GM23338 (cell line): ENCODE measurements at regions not wholly inside any gene's neighbourhood (a gene's known extent, or its start where the extent isn't known, plus 50 kb on each side); places are given as distances from the start of the nearest gene placed in this dataset.

ENCODE experiments used
- ATAC-seq: fragments of 200-7000 bp; cut with Tn5 transposase; 3 replicates; pipeline ENCODE4 v1.9.1; 2020
- DNase-seq: peaks from one replicate; pipeline ENCODE4 v3.0.0-alpha.2; 2015; ENCODE audit warnings: low spot score
- H2AFZ ChIP-seq: fragments of 200-600 bp; sonication (generic); 2 replicates; pipeline ENCODE4 v1.8.0; 2016; ENCODE audit warnings: antibody characterized with exemption, mild to moderate bottlenecking, moderate library complexity
- H3F3A ChIP-seq: fragments of 200-600 bp; sonication (generic); replicated peaks from 2 replicates; pipeline ENCODE4 v1.8.0; 2017; ENCODE audit warnings: antibody characterized with exemption, mixed run types, low read depth
- H3K27ac ChIP-seq: fragments of 200-600 bp; sonication (generic); 2 replicates; pipeline ENCODE4 v1.6.1; 2016; ENCODE audit warnings: low read depth
- H3K27me3 ChIP-seq: fragments of 200-600 bp; sonication (generic); 2 replicates; pipeline ENCODE4 v1.8.0; 2016; ENCODE audit warnings: mild to moderate bottlenecking, mixed run types, moderate library complexity; ENCODE audit not compliant: insufficient read depth
- H3K36me3 ChIP-seq: fragments of 200-600 bp; sonication (generic); 2 replicates; pipeline ENCODE4 v1.8.0; 2016; ENCODE audit warnings: mild to moderate bottlenecking; ENCODE audit not compliant: insufficient read depth
- H3K4me1 ChIP-seq: fragments of 200-600 bp; sonication (generic); 2 replicates; pipeline ENCODE4 v1.8.0; 2016; ENCODE audit warnings: mild to moderate bottlenecking, moderate library complexity; ENCODE audit not compliant: insufficient read depth
- H3K4me2 ChIP-seq: fragments of 200-600 bp; sonication (generic); 2 replicates; pipeline ENCODE4 v1.7.1; 2017; ENCODE audit warnings: mixed run types
- H3K4me3 ChIP-seq: fragments of 200-600 bp; sonication (generic); 2 replicates; pipeline ENCODE4 v1.6.1; 2016; ENCODE audit warnings: mixed run types
- H3K79me2 ChIP-seq: fragments of 200-600 bp; sonication (generic); replicated peaks from 2 replicates; pipeline ENCODE4 v1.8.0; 2017; ENCODE audit warnings: mild to moderate bottlenecking; ENCODE audit not compliant: insufficient read depth
- H3K9me2 ChIP-seq: fragments of 200-600 bp; sonication (generic); 2 replicates; pipeline ENCODE4 v1.8.0; 2017; ENCODE audit not compliant: insufficient read depth
- H4K20me1 ChIP-seq: fragments of 200-600 bp; sonication (generic); replicated peaks from 2 replicates; pipeline ENCODE4 v1.8.0; 2017; ENCODE audit warnings: mild to moderate bottlenecking; ENCODE audit not compliant: insufficient read depth
- H3K27ac Mint-ChIP-seq: 2 replicates; pipeline ENCODE4 v1.8.0; 2020; ENCODE audit warnings: inconsistent platforms, mild to moderate bottlenecking, moderate library complexity, mixed read lengths
- H3K27me3 Mint-ChIP-seq: 3 replicates; pipeline ENCODE4 v1.8.0; 2022; ENCODE audit warnings: low read depth, mild to moderate bottlenecking, moderate library complexity, mixed read lengths, inconsistent platforms; ENCODE audit not compliant: insufficient read depth, poor library complexity
- H3K36me3 Mint-ChIP-seq: 3 replicates; pipeline ENCODE4 v1.8.0; 2021; ENCODE audit warnings: low read depth, mild to moderate bottlenecking, inconsistent platforms, moderate library complexity, mixed read lengths
- H3K4me1 Mint-ChIP-seq: 3 replicates; pipeline ENCODE4 v1.8.0; 2020; ENCODE audit warnings: mild to moderate bottlenecking, inconsistent platforms, mixed read lengths
- H3K4me3 Mint-ChIP-seq: 3 replicates; pipeline ENCODE4 v1.8.0; 2021; ENCODE audit warnings: moderate library complexity, mild to moderate bottlenecking, inconsistent platforms, mixed read lengths
- H3K9me3 Mint-ChIP-seq: 3 replicates; pipeline ENCODE4 v1.8.0; 2020; ENCODE audit warnings: moderate library complexity, mild to moderate bottlenecking, inconsistent platforms, mixed read lengths
- CREB1 ChIP-seq: fragments of 250-450 bp; sonication (Bioruptor Pico); IDR thresholded peaks from 2 replicates; pipeline ENCODE4 v1.5.0; 2020; ENCODE audit warnings: low read depth, mild to moderate bottlenecking, moderate library complexity
- ETS1 ChIP-seq: IDR thresholded peaks from 2 replicates; pipeline ENCODE4 v1.6.1; 2016; ENCODE audit warnings: antibody characterized with exemption
- EZH2 ChIP-seq: fragments of 200-600 bp; sonication (generic); IDR thresholded peaks from one replicate; pipeline ENCODE4 v1.8.0; 2017; ENCODE audit warnings: antibody characterized with exemption, mild to moderate bottlenecking, low read depth; ENCODE audit not compliant: unreplicated experiment
- EZH2phosphoT487 ChIP-seq: fragments of 200-600 bp; sonication (generic); IDR thresholded peaks from one replicate; pipeline ENCODE4 v1.8.1; 2018; ENCODE audit warnings: antibody characterized with exemption; ENCODE audit not compliant: unreplicated experiment
- JUNB ChIP-seq: IDR thresholded peaks from one replicate; pipeline ENCODE4 v1.6.1; 2016; ENCODE audit warnings: antibody characterized with exemption; ENCODE audit not compliant: unreplicated experiment
- NANOG ChIP-seq: IDR thresholded peaks from 2 replicates; pipeline ENCODE4 v1.6.1; 2016; ENCODE audit warnings: antibody characterized with exemption, borderline replicate concordance
- POLR2AphosphoS5 ChIP-seq: IDR thresholded peaks from 2 replicates; pipeline ENCODE4 v1.6.1; 2016; ENCODE audit warnings: antibody characterized with exemption, low read depth
- STAT1 ChIP-seq: IDR thresholded peaks from one replicate; pipeline ENCODE4 v1.6.1; 2016; ENCODE audit warnings: antibody characterized with exemption; ENCODE audit not compliant: unreplicated experiment
- ZNF114 ChIP-seq: fragments of 250-450 bp; sonication (Bioruptor Pico); IDR thresholded peaks from 2 replicates; pipeline ENCODE4 v1.5.0; 2020; ENCODE audit warnings: mild to moderate bottlenecking, moderate library complexity
- ZNF331 ChIP-seq: fragments of 250-450 bp; sonication (Bioruptor Pico); IDR thresholded peaks from 2 replicates; pipeline ENCODE4 v1.5.0; 2020; ENCODE audit warnings: low read depth, mild to moderate bottlenecking, moderate library complexity
- ZNF462 ChIP-seq: fragments of 250-450 bp; sonication (Bioruptor Pico); IDR thresholded peaks from 2 replicates; pipeline ENCODE4 v1.5.0; 2020; ENCODE audit warnings: mild to moderate bottlenecking, moderate library complexity
- TF ChIP-seq, protein P1 (sequence below): IDR thresholded peaks from one replicate; pipeline ENCODE4 v1.6.1; 2018; ENCODE audit warnings: antibody characterized with exemption; ENCODE audit not compliant: unreplicated experiment
- TF ChIP-seq, protein P2 (sequence below), 2 experiments: fragments of 200-600 bp in 1 of 2; sonication (generic) in 1 of 2; conservative IDR thresholded peaks; 2 replicates each; pipeline versions ENCODE4 v1.5.1 to v1.6.1; 2016 to 2017; ENCODE audit warnings: antibody characterized with exemption in 2 of 2, low read depth in 2 of 2, mild to moderate bottlenecking in 2 of 2, moderate library complexity in 1 of 2

GRCh38 chr1:115217150-115218033, 120.7 kb downstream of the NGF start:
- Histone ChIP-seq H3F3A (no peaks in the 10 kb centered on the region), H3K27ac (no peak overlapping the region), H4K20me1 (no peaks in the 10 kb centered on the region), H2AFZ (no peak overlapping the region), H3K9me2 (peaks cover 16% of the 10 kb centered on the region), H3K79me2 (no peaks in the 10 kb centered on the region), H3K36me3 (no peaks in the 10 kb centered on the region), H3K27me3 (no peaks in the 10 kb centered on the region), H3K4me1 (peaks cover 18% of the 10 kb centered on the region), H3K4me2 (no peak overlapping the region), H3K4me3 (no peak overlapping the region)
- no peak for TF ChIP-seq ZNF331 (CRISPR knock-in tag)
- no peak for TF ChIP-seq ZNF114
- no peak for TF ChIP-seq NANOG
- no peak for TF ChIP-seq EZH2phosphoT487
- no peak for TF ChIP-seq ETS1
- no peak for TF ChIP-seq ZNF462 (CRISPR knock-in tag)
- TF ChIP-seq CREB1, result no peak
- TF ChIP-seq, protein P1, sequence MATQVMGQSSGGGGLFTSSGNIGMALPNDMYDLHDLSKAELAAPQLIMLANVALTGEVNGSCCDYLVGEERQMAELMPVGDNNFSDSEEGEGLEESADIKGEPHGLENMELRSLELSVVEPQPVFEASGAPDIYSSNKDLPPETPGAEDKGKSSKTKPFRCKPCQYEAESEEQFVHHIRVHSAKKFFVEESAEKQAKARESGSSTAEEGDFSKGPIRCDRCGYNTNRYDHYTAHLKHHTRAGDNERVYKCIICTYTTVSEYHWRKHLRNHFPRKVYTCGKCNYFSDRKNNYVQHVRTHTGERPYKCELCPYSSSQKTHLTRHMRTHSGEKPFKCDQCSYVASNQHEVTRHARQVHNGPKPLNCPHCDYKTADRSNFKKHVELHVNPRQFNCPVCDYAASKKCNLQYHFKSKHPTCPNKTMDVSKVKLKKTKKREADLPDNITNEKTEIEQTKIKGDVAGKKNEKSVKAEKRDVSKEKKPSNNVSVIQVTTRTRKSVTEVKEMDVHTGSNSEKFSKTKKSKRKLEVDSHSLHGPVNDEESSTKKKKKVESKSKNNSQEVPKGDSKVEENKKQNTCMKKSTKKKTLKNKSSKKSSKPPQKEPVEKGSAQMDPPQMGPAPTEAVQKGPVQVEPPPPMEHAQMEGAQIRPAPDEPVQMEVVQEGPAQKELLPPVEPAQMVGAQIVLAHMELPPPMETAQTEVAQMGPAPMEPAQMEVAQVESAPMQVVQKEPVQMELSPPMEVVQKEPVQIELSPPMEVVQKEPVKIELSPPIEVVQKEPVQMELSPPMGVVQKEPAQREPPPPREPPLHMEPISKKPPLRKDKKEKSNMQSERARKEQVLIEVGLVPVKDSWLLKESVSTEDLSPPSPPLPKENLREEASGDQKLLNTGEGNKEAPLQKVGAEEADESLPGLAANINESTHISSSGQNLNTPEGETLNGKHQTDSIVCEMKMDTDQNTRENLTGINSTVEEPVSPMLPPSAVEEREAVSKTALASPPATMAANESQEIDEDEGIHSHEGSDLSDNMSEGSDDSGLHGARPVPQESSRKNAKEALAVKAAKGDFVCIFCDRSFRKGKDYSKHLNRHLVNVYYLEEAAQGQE, result no peak
- TF ChIP-seq EZH2, result no peak
- TF ChIP-seq POLR2AphosphoS5, result no peak
- no peak for TF ChIP-seq STAT1
- TF ChIP-seq JUNB, result no peak
- TF ChIP-seq, protein P2, sequence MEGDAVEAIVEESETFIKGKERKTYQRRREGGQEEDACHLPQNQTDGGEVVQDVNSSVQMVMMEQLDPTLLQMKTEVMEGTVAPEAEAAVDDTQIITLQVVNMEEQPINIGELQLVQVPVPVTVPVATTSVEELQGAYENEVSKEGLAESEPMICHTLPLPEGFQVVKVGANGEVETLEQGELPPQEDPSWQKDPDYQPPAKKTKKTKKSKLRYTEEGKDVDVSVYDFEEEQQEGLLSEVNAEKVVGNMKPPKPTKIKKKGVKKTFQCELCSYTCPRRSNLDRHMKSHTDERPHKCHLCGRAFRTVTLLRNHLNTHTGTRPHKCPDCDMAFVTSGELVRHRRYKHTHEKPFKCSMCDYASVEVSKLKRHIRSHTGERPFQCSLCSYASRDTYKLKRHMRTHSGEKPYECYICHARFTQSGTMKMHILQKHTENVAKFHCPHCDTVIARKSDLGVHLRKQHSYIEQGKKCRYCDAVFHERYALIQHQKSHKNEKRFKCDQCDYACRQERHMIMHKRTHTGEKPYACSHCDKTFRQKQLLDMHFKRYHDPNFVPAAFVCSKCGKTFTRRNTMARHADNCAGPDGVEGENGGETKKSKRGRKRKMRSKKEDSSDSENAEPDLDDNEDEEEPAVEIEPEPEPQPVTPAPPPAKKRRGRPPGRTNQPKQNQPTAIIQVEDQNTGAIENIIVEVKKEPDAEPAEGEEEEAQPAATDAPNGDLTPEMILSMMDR (conservative IDR thresholded peaks at IDR 0.05; ENCODE audit: low read depth in 2 of 2), result no peak
- H3K4me1 Mint-ChIP-seq, result peaks cover 29% of the 10 kb centered on the region
- DNase-seq, result no peak
- H3K27me3 Mint-ChIP-seq, result peaks cover 6% of the 10 kb centered on the region
- H3K27ac Mint-ChIP-seq, result no peak overlapping the region
- no peak for ATAC-seq
- no peaks in the 10 kb centered on the region for H3K9me3 Mint-ChIP-seq
- H3K36me3 Mint-ChIP-seq, result no peaks in the 10 kb centered on the region
- no peak overlapping the region for H3K4me3 Mint-ChIP-seq
